Tibial nerve (tissue), 4 donors: ENCODE measurements at regions not wholly inside any gene's neighbourhood (a gene's known extent, or its start where the extent isn't known, plus 50 kb on each side); places are given as distances from the start of the nearest gene placed in this dataset.

Experiments used
- CTCF ChIP-seq, 5 experiments: fragments of 200-600 bp in 3 of 5; fragments of 450-650 bp in 2 of 5; sonication (generic) in 3 of 5; IDR thresholded peaks; one replicate each; pipeline ENCODE4 v1.5.1; 2016 to 2019; ENCODE audit warnings: antibody characterized with exemption in 5 of 5, mild to moderate bottlenecking in 3 of 5, moderate library complexity in 2 of 5
- EP300 ChIP-seq, 2 donors: sonication (generic); formaldehyde crosslinking; IDR thresholded peaks; one replicate each; pipeline ENCODE4 v1.6.1; 2017; ENCODE audit warnings: antibody characterized with exemption in 2 of 2, mild to moderate bottlenecking in 1 of 2
- POLR2A ChIP-seq, 2 donors: fragments of 450-650 bp; IDR thresholded peaks; one replicate each; pipeline ENCODE4 v1.6.1; 2017; ENCODE audit warnings: antibody characterized with exemption in 2 of 2, mild to moderate bottlenecking in 2 of 2, moderate library complexity in 2 of 2

GRCh38 chr17:49918591-49918990 lies 50.4 kb upstream of the DLX4 start:
- TF ChIP-seq CTCF (IDR thresholded peaks at IDR 0.05) (no peak), EP300 (IDR thresholded peaks at IDR 0.05) (no peak), POLR2A (IDR thresholded peaks at IDR 0.05) (no peak)
